ENCODE measurements at regions not wholly inside any gene's neighbourhood (a gene's known extent, or its start where the extent isn't known, plus 50 kb on each side); places are given as distances from the start of the nearest gene placed in this dataset.
"Not testable (repeated sequence)": the region's sequence is repeated elsewhere in the genome, so short reads cannot be mapped to it uniquely, and the experiment has no call there.

- no peak overlapping the region for H3K4me3 ChIP-seq (ENCODE audit: low read depth in 1 of 2, low read length in 1 of 2)
- H3K4me1 ChIP-seq (ENCODE audit: control insufficient read depth in 1 of 2, insufficient read depth in 1 of 2, low read depth in 1 of 2, low read length in 1 of 2), result no peaks in the 10 kb centered on the region
- no peaks in the 10 kb centered on the region for H3K9me3 ChIP-seq
- no peak overlapping the region for H3K27ac ChIP-seq
- H3K27me3 ChIP-seq, result no peaks in the 10 kb centered on the region
- no peak for TF ChIP-seq CTCF (IDR thresholded peaks at IDR 0.05)
- no peaks in the 10 kb centered on the region for H3K36me3 ChIP-seq
Observed at GRCh38 chr13:79932556-79932955, 408.4 kb downstream of the SPRY2 start.

- not testable (repeated sequence) for H3K27me3 ChIP-seq; H3K9me3 ChIP-seq; H3K4me1 ChIP-seq (ENCODE audit: control insufficient read depth in 1 of 2, insufficient read depth in 1 of 2, low read depth in 1 of 2, low read length in 1 of 2); H3K4me3 ChIP-seq (ENCODE audit: low read depth in 1 of 2, low read length in 1 of 2); H3K36me3 ChIP-seq; H3K27ac ChIP-seq
Observed at GRCh38 chr13:79923973-79924556, 416.9 kb downstream of the SPRY2 start.

GRCh38 chr13:79919091-79919490 lies 421.8 kb downstream of the SPRY2 start:
- TF ChIP-seq CTCF (IDR thresholded peaks at IDR 0.05), result no peak
- Histone ChIP-seq H3K4me1 (ENCODE audit: control insufficient read depth in 1 of 2, insufficient read depth in 1 of 2, low read depth in 1 of 2, low read length in 1 of 2) (no peaks in the 10 kb centered on the region), H3K27me3 (no peaks in the 10 kb centered on the region), H3K27ac (no peak overlapping the region), H3K4me3 (ENCODE audit: low read depth in 1 of 2, low read length in 1 of 2) (no peak overlapping the region), H3K36me3 (no peaks in the 10 kb centered on the region), H3K9me3 (no peaks in the 10 kb centered on the region)

GRCh38 chr13:79918620-79919019 lies 422.3 kb downstream of the SPRY2 start:
- no peaks in the 10 kb centered on the region for H3K9me3 ChIP-seq
- TF ChIP-seq CTCF (IDR thresholded peaks at IDR 0.05), result no peak
- H3K4me1 ChIP-seq (ENCODE audit: control insufficient read depth in 1 of 2, insufficient read depth in 1 of 2, low read depth in 1 of 2, low read length in 1 of 2), result no peaks in the 10 kb centered on the region
- H3K4me3 ChIP-seq (ENCODE audit: low read depth in 1 of 2, low read length in 1 of 2), result no peak overlapping the region
- no peak overlapping the region for H3K27ac ChIP-seq
- no peaks in the 10 kb centered on the region for H3K27me3 ChIP-seq
- H3K36me3 ChIP-seq, result no peaks in the 10 kb centered on the region

- H3K27ac ChIP-seq, result no peak overlapping the region
- no peak overlapping the region for H3K4me3 ChIP-seq (ENCODE audit: low read depth in 1 of 2, low read length in 1 of 2)
- H3K4me1 ChIP-seq (ENCODE audit: control insufficient read depth in 1 of 2, insufficient read depth in 1 of 2, low read depth in 1 of 2, low read length in 1 of 2), result no peaks in the 10 kb centered on the region
- no peaks in the 10 kb centered on the region for H3K27me3 ChIP-seq
- TF ChIP-seq CTCF (IDR thresholded peaks at IDR 0.05), result no peak
- H3K9me3 ChIP-seq, result no peaks in the 10 kb centered on the region
- no peaks in the 10 kb centered on the region for H3K36me3 ChIP-seq
Observed at GRCh38 chr13:79917628-79918027, 423.3 kb downstream of the SPRY2 start.

- H3K4me3 ChIP-seq (ENCODE audit: low read depth in 1 of 2, low read length in 1 of 2), result no peak overlapping the region
- no peaks in the 10 kb centered on the region for H3K36me3 ChIP-seq
- H3K27ac ChIP-seq, result no peak overlapping the region
- H3K27me3 ChIP-seq, result no peaks in the 10 kb centered on the region
- no peak for TF ChIP-seq CTCF (IDR thresholded peaks at IDR 0.05)
- H3K4me1 ChIP-seq (ENCODE audit: control insufficient read depth in 1 of 2, insufficient read depth in 1 of 2, low read depth in 1 of 2, low read length in 1 of 2), result no peaks in the 10 kb centered on the region
- H3K9me3 ChIP-seq, result no peaks in the 10 kb centered on the region
Observed at GRCh38 chr13:79915114-79915811, 425.7 kb downstream of the SPRY2 start.
